Fibroblast of lung (primary cell): ENCODE measurements at regions not wholly inside any gene's neighbourhood (a gene's known extent, or its start where the extent isn't known, plus 50 kb on each side); places are given as distances from the start of the nearest gene placed in this dataset.

Experiments
- DNase-seq, 2 donors: peaks; one replicate each; pipeline versions ENCODE4 v3.0.0 to v3.0.0-alpha.2; 2010; ENCODE audit warnings: low read depth in 2 of 2
- H2AFZ ChIP-seq: 2 replicates; pipeline ENCODE4 v1.5.1; 2012; ENCODE audit warnings: low read length, control low read depth, inconsistent platforms
- H3K27ac ChIP-seq: 2 replicates; pipeline ENCODE4 v1.5.1; 2011; ENCODE audit warnings: low read length, control low read depth; ENCODE audit not compliant: insufficient read depth
- H3K27me3 ChIP-seq: 2 replicates; pipeline ENCODE4 v1.5.1; 2011; ENCODE audit warnings: mild to moderate bottlenecking, low read length; ENCODE audit not compliant: control insufficient read depth, insufficient read depth
- H3K36me3 ChIP-seq: 2 replicates; pipeline ENCODE4 v1.5.1; 2011; ENCODE audit warnings: low read length; ENCODE audit not compliant: control insufficient read depth, insufficient read depth
- H3K4me1 ChIP-seq: 2 replicates; pipeline ENCODE4 v1.5.1; 2011; ENCODE audit warnings: low read length; ENCODE audit not compliant: control insufficient read depth, insufficient read depth; ENCODE audit errors: extremely low read depth
- H3K4me2 ChIP-seq: 2 replicates; pipeline ENCODE4 v1.5.1; 2011; ENCODE audit warnings: low read length, control low read depth; ENCODE audit not compliant: insufficient read depth; ENCODE audit errors: extremely low read depth
- H3K4me3 ChIP-seq, 4 experiments: fragments of 200-600 bp in 1 of 4; sonication (generic) in 1 of 4; replicated peaks in 1 of 4; 2 replicates each; pipeline ENCODE4 v1.5.1; 2011 to 2016; ENCODE audit warnings: low read length in 4 of 4, low read depth in 3 of 4, mild to moderate bottlenecking in 3 of 4, control low read depth in 2 of 4, inconsistent platforms in 1 of 4, mixed read lengths in 1 of 4; ENCODE audit not compliant: insufficient read depth in 1 of 4; ENCODE audit errors: control extremely low read depth in 1 of 4
- H3K79me2 ChIP-seq: 2 replicates; pipeline ENCODE4 v1.5.1; 2012; ENCODE audit warnings: mild to moderate bottlenecking, low read length, inconsistent platforms; ENCODE audit not compliant: control insufficient read depth, insufficient read depth
- H3K9ac ChIP-seq: 2 replicates; pipeline ENCODE4 v1.5.1; 2011; ENCODE audit warnings: mild to moderate bottlenecking, low read length, control low read depth; ENCODE audit not compliant: insufficient read depth
- H3K9me3 ChIP-seq: 2 replicates; pipeline ENCODE4 v1.5.1; 2012; ENCODE audit warnings: low read depth, low read length; ENCODE audit not compliant: control insufficient read depth, insufficient read depth
- H4K20me1 ChIP-seq: 2 replicates; pipeline ENCODE4 v1.5.1; 2011; ENCODE audit warnings: low read length; ENCODE audit not compliant: control insufficient read depth, insufficient read depth; ENCODE audit errors: extremely low read depth
- EZH2 ChIP-seq: IDR thresholded peaks from 2 replicates; pipeline ENCODE4 v1.5.1; 2012; ENCODE audit warnings: low read length, control low read depth, mild to moderate bottlenecking; ENCODE audit errors: missing control alignments
- TF ChIP-seq, protein P1 (sequence below), 2 donors: IDR thresholded peaks in 1 of 2; conservative IDR thresholded peaks in 1 of 2; 1 replicate in 1 of 2; 2 replicates in 1 of 2; pipeline ENCODE4 v1.5.1; 2011 to 2012; ENCODE audit warnings: low read length in 2 of 2, control low read depth in 1 of 2, inconsistent platforms in 1 of 2, low read depth in 1 of 2, mild to moderate bottlenecking in 1 of 2

DNA sequence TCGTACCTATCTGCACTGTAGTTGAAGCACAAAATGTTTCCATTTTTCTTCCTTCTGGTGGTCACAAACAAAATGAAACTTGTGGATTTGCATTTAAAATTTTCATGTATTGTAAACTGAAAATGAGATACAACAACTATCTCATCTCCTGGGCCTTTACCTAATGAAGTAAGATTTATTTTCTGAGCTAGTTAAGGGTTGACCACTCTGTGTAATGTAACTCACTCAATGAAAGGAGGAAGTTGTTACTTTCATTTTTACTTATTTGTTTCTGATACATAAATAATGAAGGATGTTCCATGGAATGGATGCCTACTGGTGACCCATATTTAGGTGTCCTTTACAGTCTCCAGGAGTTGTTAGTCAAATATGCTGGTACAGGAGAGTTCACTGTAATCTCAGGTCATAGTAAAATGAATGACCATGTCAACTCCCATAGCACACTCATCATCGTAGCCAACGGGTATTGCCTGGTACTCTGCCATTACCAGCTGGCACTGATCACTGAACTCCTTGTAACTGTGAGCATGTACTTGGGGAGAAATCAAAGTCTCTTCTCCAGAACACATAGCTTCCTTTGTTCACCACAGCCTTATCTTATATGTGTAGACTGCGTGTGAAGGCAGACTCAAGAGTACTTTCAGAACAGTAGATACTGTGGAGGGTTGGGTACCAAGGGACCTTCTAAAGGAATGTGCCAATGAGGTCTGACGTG is 474.2 kb upstream of the ROBO2 start:
- H4K20me1 ChIP-seq, result no peaks in the 10 kb centered on the region
- H3K27ac ChIP-seq, result no peak overlapping the region
- H3K27me3 ChIP-seq, result no peaks in the 10 kb centered on the region
- H3K4me2 ChIP-seq, result no peak overlapping the region
- no peaks in the 10 kb centered on the region for H3K79me2 ChIP-seq
- H3K9me3 ChIP-seq, result no peaks in the 10 kb centered on the region
- no peak overlapping the region for H2AFZ ChIP-seq
- no peak overlapping the region for H3K9ac ChIP-seq
- no peaks in the 10 kb centered on the region for H3K4me1 ChIP-seq
- no peak for DNase-seq
- no peaks in the 10 kb centered on the region for H3K36me3 ChIP-seq
- TF ChIP-seq EZH2, result no peak
- TF ChIP-seq, protein P1, sequence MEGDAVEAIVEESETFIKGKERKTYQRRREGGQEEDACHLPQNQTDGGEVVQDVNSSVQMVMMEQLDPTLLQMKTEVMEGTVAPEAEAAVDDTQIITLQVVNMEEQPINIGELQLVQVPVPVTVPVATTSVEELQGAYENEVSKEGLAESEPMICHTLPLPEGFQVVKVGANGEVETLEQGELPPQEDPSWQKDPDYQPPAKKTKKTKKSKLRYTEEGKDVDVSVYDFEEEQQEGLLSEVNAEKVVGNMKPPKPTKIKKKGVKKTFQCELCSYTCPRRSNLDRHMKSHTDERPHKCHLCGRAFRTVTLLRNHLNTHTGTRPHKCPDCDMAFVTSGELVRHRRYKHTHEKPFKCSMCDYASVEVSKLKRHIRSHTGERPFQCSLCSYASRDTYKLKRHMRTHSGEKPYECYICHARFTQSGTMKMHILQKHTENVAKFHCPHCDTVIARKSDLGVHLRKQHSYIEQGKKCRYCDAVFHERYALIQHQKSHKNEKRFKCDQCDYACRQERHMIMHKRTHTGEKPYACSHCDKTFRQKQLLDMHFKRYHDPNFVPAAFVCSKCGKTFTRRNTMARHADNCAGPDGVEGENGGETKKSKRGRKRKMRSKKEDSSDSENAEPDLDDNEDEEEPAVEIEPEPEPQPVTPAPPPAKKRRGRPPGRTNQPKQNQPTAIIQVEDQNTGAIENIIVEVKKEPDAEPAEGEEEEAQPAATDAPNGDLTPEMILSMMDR (conservative IDR thresholded peaks at IDR 0.05 in 1 of 2, IDR thresholded peaks at IDR 0.05 in 1 of 2; ENCODE audit: low read depth in 1 of 2, low read length in 2 of 2), result no peak
- H3K4me3 ChIP-seq, result no peak overlapping the region

DNA sequence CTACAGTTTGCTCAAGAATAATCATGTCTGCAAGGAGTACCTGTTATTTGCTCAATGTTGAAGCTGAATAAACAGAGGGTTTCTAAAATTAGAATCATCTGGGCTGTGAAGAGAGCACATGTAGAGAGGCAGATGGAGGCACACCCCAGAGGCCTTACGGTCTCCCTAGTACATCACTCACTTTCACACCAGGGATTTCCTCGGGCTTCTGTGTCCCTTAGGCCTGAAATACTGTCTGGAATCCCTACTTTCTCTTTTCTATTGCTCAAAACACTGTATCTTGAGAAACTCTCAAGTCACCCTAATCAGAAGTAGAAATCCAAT is 473.7 kb upstream of the ROBO2 start:
- H3K9ac ChIP-seq, result no peak overlapping the region
- no peaks in the 10 kb centered on the region for H3K79me2 ChIP-seq
- H4K20me1 ChIP-seq, result no peaks in the 10 kb centered on the region
- no peak overlapping the region for H2AFZ ChIP-seq
- H3K27me3 ChIP-seq, result no peaks in the 10 kb centered on the region
- no peak for TF ChIP-seq EZH2
- TF ChIP-seq, protein P1 (conservative IDR thresholded peaks at IDR 0.05 in 1 of 2, IDR thresholded peaks at IDR 0.05 in 1 of 2; ENCODE audit: low read depth in 1 of 2, low read length in 2 of 2), result no peak
- H3K36me3 ChIP-seq, result no peaks in the 10 kb centered on the region
- H3K4me1 ChIP-seq, result no peaks in the 10 kb centered on the region
- H3K27ac ChIP-seq, result no peak overlapping the region
- H3K9me3 ChIP-seq, result no peaks in the 10 kb centered on the region
- DNase-seq, result no peak
- H3K4me3 ChIP-seq, result no peak overlapping the region
- H3K4me2 ChIP-seq, result no peak overlapping the region

DNA sequence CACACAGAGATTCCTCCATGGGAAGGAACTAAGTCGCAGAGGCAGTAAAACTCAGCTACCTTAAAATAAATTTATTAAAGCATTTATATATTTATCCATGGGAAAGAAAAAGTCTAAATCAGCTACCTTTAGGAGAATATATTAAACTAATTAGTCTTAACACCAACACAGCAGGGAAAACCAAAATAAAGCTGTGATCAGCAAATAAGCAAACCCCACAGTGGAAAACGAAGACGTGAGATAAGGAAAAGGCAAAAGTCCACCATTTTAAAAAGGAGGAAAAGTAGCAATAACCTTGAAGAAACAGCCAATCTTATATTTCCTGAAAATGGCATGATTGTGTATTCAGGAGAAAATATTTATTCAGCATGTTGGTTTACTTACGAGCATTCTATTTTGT is 473.0 kb upstream of the ROBO2 start:
- H3K79me2 ChIP-seq, result no peaks in the 10 kb centered on the region
- no peak overlapping the region for H2AFZ ChIP-seq
- H3K27ac ChIP-seq, result no peak overlapping the region
- H3K36me3 ChIP-seq, result no peaks in the 10 kb centered on the region
- no peak for TF ChIP-seq EZH2
- TF ChIP-seq, protein P1 (conservative IDR thresholded peaks at IDR 0.05 in 1 of 2, IDR thresholded peaks at IDR 0.05 in 1 of 2; ENCODE audit: low read depth in 1 of 2, low read length in 2 of 2), result no peak
- no peaks in the 10 kb centered on the region for H3K9me3 ChIP-seq
- H3K4me1 ChIP-seq, result no peaks in the 10 kb centered on the region
- no peak overlapping the region for H3K4me3 ChIP-seq
- no peak for DNase-seq
- no peak overlapping the region for H3K4me2 ChIP-seq
- no peaks in the 10 kb centered on the region for H3K27me3 ChIP-seq
- no peaks in the 10 kb centered on the region for H4K20me1 ChIP-seq
- no peak overlapping the region for H3K9ac ChIP-seq
